MCF 10A (cell line): ENCODE measurements at regions not wholly inside any gene's neighbourhood (a gene's known extent, or its start where the extent isn't known, plus 50 kb on each side); places are given as distances from the start of the nearest gene placed in this dataset.

Experiments used
- BruUV-seq: library from RNA; stranded (reverse); fragments of 400-500 nt; replicated peaks from 2 replicates; lab custom pipeline; 2021; lab: Mats Ljungman, UMichigan
- CTCF ChIA-PET: fragments of 300-600 bp; sonication (Branson Sonifier 250); formaldehyde crosslinking; extraction: SDS; loops from one replicate; lab custom pipeline; 2021; ENCODE audit warnings: antibody characterized with exemption, inconsistent platforms; lab: Yijun Ruan, JAX
- POLR2A ChIA-PET: fragments of 300-600, 350-650 bp; sonication (Branson Sonifier 250); formaldehyde crosslinking; extraction: SDS; loops from one replicate; lab custom pipeline; 2020; ENCODE audit warnings: antibody characterized with exemption, inconsistent platforms; lab: Yijun Ruan, JAX
- DNase-seq: peaks from one replicate; pipeline ENCODE4 v3.0.0-alpha.2; 2018; ENCODE audit not compliant: unreplicated experiment
- H3K27ac Mint-ChIP-seq: one replicate; pipeline ENCODE4 v1.8.0; 2022; ENCODE audit warnings: mild to moderate bottlenecking, low read depth, mixed read lengths; ENCODE audit not compliant: unreplicated experiment
- H3K27me3 Mint-ChIP-seq: one replicate; pipeline ENCODE4 v1.8.0; 2022; ENCODE audit warnings: mixed read lengths; ENCODE audit not compliant: insufficient read depth, unreplicated experiment
- H3K36me3 Mint-ChIP-seq: one replicate; pipeline ENCODE4 v1.8.0; 2022; ENCODE audit warnings: mild to moderate bottlenecking, moderate library complexity, mixed read lengths; ENCODE audit not compliant: insufficient read depth, unreplicated experiment
- H3K4me1 Mint-ChIP-seq: one replicate; pipeline ENCODE4 v1.8.0; 2022; ENCODE audit warnings: mixed read lengths; ENCODE audit not compliant: insufficient read depth, unreplicated experiment
- H3K4me3 Mint-ChIP-seq: one replicate; pipeline ENCODE4 v1.8.0; 2022; ENCODE audit warnings: mild to moderate bottlenecking, moderate library complexity, mixed read lengths; ENCODE audit not compliant: unreplicated experiment
- H3K9me3 Mint-ChIP-seq: one replicate; pipeline ENCODE4 v1.8.0; 2022; ENCODE audit warnings: mixed read lengths; ENCODE audit not compliant: unreplicated experiment
- CTCF ChIP-seq: fragments of 200-600 bp; IDR thresholded peaks from one replicate; pipeline ENCODE4 v1.8.0; 2022; ENCODE audit warnings: antibody characterized with exemption, mild to moderate bottlenecking; ENCODE audit not compliant: unreplicated experiment
- intact Hi-C: fragments of 100-400 bp; cut with micrococcal nuclease; formaldehyde crosslinking; loops from 2 replicates; pipeline ENCODE4 v1.14.1; 2022

GRCh38 chr1:162996261-162996660, 72.9 kb upstream of the RGS4 start:
- no peaks in the 10 kb centered on the region for H3K36me3 Mint-ChIP-seq
- ChIA-PET CTCF (interaction anchor here (0.6 kb wide), 2 partner anchors 47 to 56 kb away, joined by 3 to 4 read pairs; no protein-coding TSS in a partner anchor), POLR2A (no interaction called here)
- no peaks in the 10 kb centered on the region for H3K27me3 Mint-ChIP-seq
- H3K4me1 Mint-ChIP-seq, result no peaks in the 10 kb centered on the region
- no peak overlapping the region for H3K4me3 Mint-ChIP-seq
- no peak for DNase-seq
- no TSS peak for BruUV-seq
- H3K27ac Mint-ChIP-seq, result no peak overlapping the region
- no peak for TF ChIP-seq CTCF
- H3K9me3 Mint-ChIP-seq, result no peaks in the 10 kb centered on the region
- intact Hi-C loops, result no loop called here

- H3K4me1 Mint-ChIP-seq, result no peaks in the 10 kb centered on the region
- intact Hi-C loops, result no loop called here
- POLR2A ChIA-PET, result no interaction called here
- BruUV-seq, result no TSS peak
- CTCF ChIA-PET, result no interaction called here
- TF ChIP-seq CTCF, result no peak
- no peak for DNase-seq
- H3K4me3 Mint-ChIP-seq, result no peak overlapping the region
- H3K27me3 Mint-ChIP-seq, result no peaks in the 10 kb centered on the region
- no peak overlapping the region for H3K27ac Mint-ChIP-seq
- H3K36me3 Mint-ChIP-seq, result no peaks in the 10 kb centered on the region
- H3K9me3 Mint-ChIP-seq, result no peaks in the 10 kb centered on the region
Measured at GRCh38 chr1:162994921-162995320, 74.2 kb upstream of the RGS4 start.

GRCh38 chr1:162993846-162994245, 75.3 kb upstream of the RGS4 start:
- no TSS peak for BruUV-seq
- no peak overlapping the region for H3K27ac Mint-ChIP-seq
- POLR2A ChIA-PET, result no interaction called here

GRCh38 chr1:162992945-162993344, 76.2 kb upstream of the RGS4 start:
- no peaks in the 10 kb centered on the region for H3K27me3 Mint-ChIP-seq
- no peaks in the 10 kb centered on the region for H3K9me3 Mint-ChIP-seq
- no peaks in the 10 kb centered on the region for H3K36me3 Mint-ChIP-seq
- no peak for DNase-seq
- no peaks in the 10 kb centered on the region for H3K4me1 Mint-ChIP-seq
- H3K27ac Mint-ChIP-seq, result no peak overlapping the region
- ChIA-PET POLR2A (no interaction called here), CTCF (no interaction called here)
- H3K4me3 Mint-ChIP-seq, result no peak overlapping the region
- TF ChIP-seq CTCF, result no peak
- intact Hi-C loops, result no loop called here
- no TSS peak for BruUV-seq

More at GRCh38 chr1:162993846-162994245, 75.3 kb upstream of the RGS4 start:
- no peaks in the 10 kb centered on the region for H3K9me3 Mint-ChIP-seq
- no peak overlapping the region for H3K4me3 Mint-ChIP-seq
- intact Hi-C loops, result no loop called here
- DNase-seq, result no peak
- no peak for TF ChIP-seq CTCF
- no peaks in the 10 kb centered on the region for H3K4me1 Mint-ChIP-seq
- H3K27me3 Mint-ChIP-seq, result no peaks in the 10 kb centered on the region
- CTCF ChIA-PET, result no interaction called here
- no peaks in the 10 kb centered on the region for H3K36me3 Mint-ChIP-seq
